ENCODE measurements at regions not wholly inside any gene's neighbourhood (a gene's known extent, or its start where the extent isn't known, plus 50 kb on each side); places are given as distances from the start of the nearest gene placed in this dataset.

- H3K9ac ChIP-seq (ENCODE audit: insufficient read depth, low read length, poor library complexity, severe bottlenecking): no peak overlapping the region
- no peak overlapping the region for H3K4me2 ChIP-seq (replicated peaks; ENCODE audit: extremely low read depth, low read length, poor library complexity, severe bottlenecking)
- no peaks in the 10 kb centered on the region for H3K9me3 ChIP-seq (replicated peaks in 1 of 2; ENCODE audit: control insufficient read depth in 1 of 2, insufficient read depth in 1 of 2, low read length in 2 of 2)
- no peaks in the 10 kb centered on the region for H3K36me3 ChIP-seq (replicated peaks in 1 of 2; ENCODE audit: control insufficient read depth in 1 of 2, insufficient read depth in 2 of 2, low read length in 2 of 2)
- Mint-ChIP-seq H3K9me3 (peaks cover 0 to 3% (median 0%) of the 10 kb centered on the region in 7 donors), H3K27ac (no peak overlapping the region), H3K36me3 (no peaks in the 10 kb centered on the region), H3K4me3 (no peak overlapping the region), H3K27me3 (ENCODE audit: low read depth in 3 of 3) (peaks cover 0 to 2% (median 0%) of the 10 kb centered on the region in 3 donors), H3K4me1 (no peaks in the 10 kb centered on the region)
- no peaks in the 10 kb centered on the region for H4K20me1 ChIP-seq (ENCODE audit: insufficient read depth, low read length)
- H3K27me3 ChIP-seq (ENCODE audit: control insufficient read depth in 2 of 2, insufficient read depth in 2 of 2, low read length in 2 of 2): no peaks in the 10 kb centered on the region
- intact Hi-C loops (cut with micrococcal nuclease): no loop called here
- TF ChIP-seq CTCF (IDR thresholded peaks at IDR 0.05): no peak
- no peaks in the 10 kb centered on the region for H3K79me2 ChIP-seq (ENCODE audit: insufficient read depth, low read length)
- no peak overlapping the region for H2AFZ ChIP-seq (ENCODE audit: insufficient read depth, low read depth, low read length, poor library complexity, severe bottlenecking)
- no CpG with 5 or more reads among the region's 3 CpGs for WGBS (ENCODE audit: insufficient coverage)
- H3K4me3 ChIP-seq (replicated peaks in 1 of 3; ENCODE audit: low read depth in 2 of 3, low read length in 3 of 3): no peak overlapping the region
- no peak overlapping the region for H3K27ac ChIP-seq (ENCODE audit: low read depth in 1 of 2, low read length in 2 of 2)
- no peak for DNase-seq
- H3K4me1 ChIP-seq (ENCODE audit: control insufficient read depth in 1 of 2, insufficient read depth in 2 of 2, low read length in 2 of 2): no peaks in the 10 kb centered on the region
Measured at GRCh38 chr4:181956512-181956911, 286.7 kb upstream of the TENM3 start.

GRCh38 chr4:181957088-181957487 is 286.1 kb upstream of the TENM3 start:
- intact Hi-C loops (cut with micrococcal nuclease): no loop called here
- WGBS (ENCODE audit: insufficient coverage): 83% methylated on average over 7 of the region's 8 CpGs
- H3K36me3 ChIP-seq (replicated peaks in 1 of 2; ENCODE audit: control insufficient read depth in 1 of 2, insufficient read depth in 2 of 2, low read length in 2 of 2): no peaks in the 10 kb centered on the region
- Mint-ChIP-seq H3K9me3 (peaks cover 0 to 3% (median 0%) of the 10 kb centered on the region in 7 donors), H3K4me3 (no peak overlapping the region), H3K4me1 (no peaks in the 10 kb centered on the region), H3K27ac (no peak overlapping the region), H3K27me3 (ENCODE audit: low read depth in 3 of 3) (peaks cover 0 to 2% (median 0%) of the 10 kb centered on the region in 3 donors), H3K36me3 (no peaks in the 10 kb centered on the region)
- TF ChIP-seq CTCF (IDR thresholded peaks at IDR 0.05): no peak
- H3K27me3 ChIP-seq (ENCODE audit: control insufficient read depth in 2 of 2, insufficient read depth in 2 of 2, low read length in 2 of 2): no peaks in the 10 kb centered on the region
- no peak overlapping the region for H3K4me2 ChIP-seq (replicated peaks; ENCODE audit: extremely low read depth, low read length, poor library complexity, severe bottlenecking)
- H3K4me1 ChIP-seq (ENCODE audit: control insufficient read depth in 1 of 2, insufficient read depth in 2 of 2, low read length in 2 of 2): no peaks in the 10 kb centered on the region
- no peaks in the 10 kb centered on the region for H4K20me1 ChIP-seq (ENCODE audit: insufficient read depth, low read length)
- H3K4me3 ChIP-seq (replicated peaks in 1 of 3; ENCODE audit: low read depth in 2 of 3, low read length in 3 of 3): no peak overlapping the region
- no peak for DNase-seq
- no peak overlapping the region for H3K9ac ChIP-seq (ENCODE audit: insufficient read depth, low read length, poor library complexity, severe bottlenecking)
- H3K27ac ChIP-seq (ENCODE audit: low read depth in 1 of 2, low read length in 2 of 2): no peak overlapping the region
- H2AFZ ChIP-seq (ENCODE audit: insufficient read depth, low read depth, low read length, poor library complexity, severe bottlenecking): no peak overlapping the region
- H3K79me2 ChIP-seq (ENCODE audit: insufficient read depth, low read length): no peaks in the 10 kb centered on the region
- H3K9me3 ChIP-seq (replicated peaks in 1 of 2; ENCODE audit: control insufficient read depth in 1 of 2, insufficient read depth in 1 of 2, low read length in 2 of 2): no peaks in the 10 kb centered on the region

Data from CD14-positive monocyte (primary cell).